IMR-90 (cell line): ENCODE measurements at regions not wholly inside any gene's neighbourhood (a gene's known extent, or its start where the extent isn't known, plus 50 kb on each side); places are given as distances from the start of the nearest gene placed in this dataset.

Experiments
- ATAC-seq: fragments of 200-7000 bp; cut with Tn5 transposase; 2 replicates; pipeline ENCODE4 v1.9.1; 2020; ENCODE audit warnings: low read depth, mild to moderate bottlenecking, moderate library complexity
- BruUV-seq: library from RNA; stranded (reverse); fragments of 400-500 nt; replicated peaks from 2 replicates; lab custom pipeline; 2021; lab: Mats Ljungman, UMichigan
- CTCF ChIA-PET: fragments of 300-600 bp; formaldehyde crosslinking; extraction: SDS; loops from one replicate; lab custom pipeline; 2021; ENCODE audit warnings: antibody characterized with exemption; lab: Yijun Ruan, JAX
- POLR2A ChIA-PET: fragments of 300-600 bp; sonication (Branson Sonifier 250); formaldehyde crosslinking; loops from one replicate; lab custom pipeline; 2022; ENCODE audit warnings: antibody characterized with exemption; ENCODE audit not compliant: unreplicated experiment; lab: Charles Lee
- DNase-seq: peaks from one replicate; pipeline ENCODE4 v3.0.0; 2013
- H2AFZ ChIP-seq: replicated peaks from 2 replicates; pipeline ENCODE3; 2013; ENCODE audit warnings: low read length, mild to moderate bottlenecking; ENCODE audit not compliant: poor library complexity
- H2AK5ac ChIP-seq: 2 replicates; pipeline ENCODE4 v1.6.1; 2013; ENCODE audit warnings: low read depth, low read length, inconsistent platforms
- H2AK9ac ChIP-seq: replicated peaks from 2 replicates; pipeline ENCODE3; 2013; ENCODE audit warnings: mild to moderate bottlenecking, low read depth, low read length, moderate library complexity; ENCODE audit not compliant: poor library complexity
- H2BK120ac ChIP-seq: 2 replicates; pipeline ENCODE4 v1.6.1; 2013; ENCODE audit warnings: low read depth, low read length, inconsistent platforms
- H2BK15ac ChIP-seq: 3 replicates; pipeline ENCODE4 v1.6.1; 2013; ENCODE audit warnings: low read depth, low read length, inconsistent platforms
- H2BK20ac ChIP-seq: 2 replicates; pipeline ENCODE4 v1.6.1; 2013; ENCODE audit warnings: low read depth, mild to moderate bottlenecking, inconsistent platforms, low read length, moderate library complexity
- H2BK5ac ChIP-seq: 2 replicates; pipeline ENCODE4 v1.6.1; 2013; ENCODE audit warnings: mild to moderate bottlenecking, low read depth, low read length, inconsistent platforms; ENCODE audit not compliant: poor library complexity, severe bottlenecking
- H3K14ac ChIP-seq: replicated peaks from 2 replicates; pipeline ENCODE4 v1.6.1; 2013; ENCODE audit warnings: low read depth, low read length, inconsistent platforms
- H3K18ac ChIP-seq: 2 replicates; pipeline ENCODE4 v1.6.1; 2013; ENCODE audit warnings: low read depth, low read length, control low read depth
- H3K23ac ChIP-seq: 2 replicates; pipeline ENCODE4 v1.6.1; 2013; ENCODE audit warnings: low read depth, low read length, inconsistent platforms
- H3K27ac ChIP-seq: 2 replicates; pipeline ENCODE4 v1.5.1; 2013; ENCODE audit warnings: mild to moderate bottlenecking, control low read depth, low read length; ENCODE audit not compliant: insufficient read depth
- H3K27me3 ChIP-seq: 2 replicates; pipeline ENCODE4 v1.6.1; 2013; ENCODE audit warnings: low read length; ENCODE audit not compliant: control insufficient read depth, insufficient read depth
- H3K36me3 ChIP-seq: 2 replicates; pipeline ENCODE4 v1.6.1; 2013; ENCODE audit warnings: low read length, mixed read lengths; ENCODE audit not compliant: control insufficient read depth, insufficient read depth
- H3K4ac ChIP-seq: 2 replicates; pipeline ENCODE4 v1.6.1; 2013; ENCODE audit warnings: low read depth, low read length, inconsistent platforms
- H3K4me1 ChIP-seq: 2 replicates; pipeline ENCODE4 v1.6.1; 2013; ENCODE audit warnings: low read length, mixed read lengths; ENCODE audit not compliant: control insufficient read depth, insufficient read depth
- H3K4me2 ChIP-seq: 2 replicates; pipeline ENCODE4 v1.6.1; 2013; ENCODE audit warnings: low read depth, mild to moderate bottlenecking, control low read depth, low read length, moderate library complexity
- H3K4me3 ChIP-seq: 2 replicates; pipeline ENCODE4 v1.5.1; 2013; ENCODE audit warnings: low read depth, mild to moderate bottlenecking, control low read depth, low read length, moderate library complexity; ENCODE audit not compliant: insufficient read depth
- H3K56ac ChIP-seq: 2 replicates; pipeline ENCODE4 v1.6.1; 2013; ENCODE audit warnings: low read length, inconsistent platforms; ENCODE audit not compliant: insufficient read depth; ENCODE audit errors: extremely low read depth
- H3K79me1 ChIP-seq, 2 experiments: 2 replicates each; pipeline ENCODE4 v1.6.1; 2013; ENCODE audit warnings: low read length in 2 of 2, inconsistent platforms in 1 of 2, low read depth in 1 of 2
- H3K9ac ChIP-seq: 2 replicates; pipeline ENCODE4 v1.6.1; 2013; ENCODE audit warnings: low read depth, low read length, control low read depth
- H3K9me1 ChIP-seq: 2 replicates; pipeline ENCODE4 v1.6.1; 2013; ENCODE audit warnings: low read length, inconsistent platforms; ENCODE audit not compliant: insufficient read depth
- H3K9me3 ChIP-seq: 2 replicates; pipeline ENCODE4 v1.6.1; 2013; ENCODE audit warnings: low read length; ENCODE audit not compliant: control insufficient read depth, insufficient read depth
- H4K20me1 ChIP-seq: 2 replicates; pipeline ENCODE4 v1.6.1; 2013; ENCODE audit warnings: low read length, inconsistent platforms; ENCODE audit not compliant: insufficient read depth
- H4K5ac ChIP-seq: 2 replicates; pipeline ENCODE4 v1.6.1; 2013; ENCODE audit warnings: mild to moderate bottlenecking, low read depth, low read length, control low read depth
- H4K8ac ChIP-seq, 2 experiments: 2 replicates each; pipeline ENCODE4 v1.6.1; 2013; ENCODE audit warnings: low read depth in 2 of 2, low read length in 2 of 2, control low read depth in 1 of 2, inconsistent platforms in 1 of 2
- H4K91ac ChIP-seq: 2 replicates; pipeline ENCODE4 v1.6.1; 2013; ENCODE audit warnings: low read depth, low read length, inconsistent platforms; ENCODE audit not compliant: insufficient read depth
- BHLHE40 ChIP-seq: fragments of 150-350 bp; IDR thresholded peaks from 2 replicates; pipeline ENCODE4 v1.6.1; 2016; ENCODE audit warnings: mild to moderate bottlenecking, low read depth, low read length
- CEBPB ChIP-seq: IDR thresholded peaks from 2 replicates; pipeline ENCODE4 v1.6.1; 2012; ENCODE audit warnings: low read depth, low read length, improper control_type of control experiment
- CHD1 ChIP-seq: IDR thresholded peaks from 2 replicates; pipeline ENCODE4 v1.6.1; 2012; ENCODE audit warnings: low read depth, low read length, improper control_type of control experiment
- CTCF ChIP-seq: conservative IDR thresholded peaks from 2 replicates; pipeline ENCODE4 v1.5.1; 2012; ENCODE audit warnings: mild to moderate bottlenecking, low read depth, low read length, improper control_type of control experiment
- FOS ChIP-seq: fragments of 150-350 bp; IDR thresholded peaks from 2 replicates; pipeline ENCODE4 v1.6.1; 2016; ENCODE audit warnings: low read depth, low read length
- MAFK ChIP-seq: IDR thresholded peaks from 2 replicates; pipeline ENCODE4 v1.6.1; 2012; ENCODE audit warnings: low read depth, low read length, improper control_type of control experiment
- MAZ ChIP-seq: IDR thresholded peaks from 2 replicates; pipeline ENCODE4 v1.6.1; 2012; ENCODE audit warnings: low read depth, mild to moderate bottlenecking, low read length, improper control_type of control experiment, moderate library complexity, borderline replicate concordance
- MXI1 ChIP-seq: IDR thresholded peaks from 2 replicates; pipeline ENCODE4 v1.6.1; 2012; ENCODE audit warnings: low read depth, mild to moderate bottlenecking, low read length, moderate library complexity, borderline replicate concordance
- NFE2L2 ChIP-seq: fragments of 150-350 bp; IDR thresholded peaks from 2 replicates; pipeline ENCODE4 v1.6.1; 2016; ENCODE audit warnings: low read depth, mild to moderate bottlenecking, low read length
- POLR2A ChIP-seq: IDR thresholded peaks from 2 replicates; pipeline ENCODE4 v1.6.1; 2012; ENCODE audit warnings: mild to moderate bottlenecking, low read depth, low read length
- RAD21 ChIP-seq: IDR thresholded peaks from 2 replicates; pipeline ENCODE4 v1.6.1; 2012; ENCODE audit warnings: low read length, improper control_type of control experiment
- RCOR1 ChIP-seq: IDR thresholded peaks from 2 replicates; pipeline ENCODE4 v1.6.1; 2012; ENCODE audit warnings: mild to moderate bottlenecking, low read length, improper control_type of control experiment; ENCODE audit not compliant: insufficient replicate concordance
- RFX5 ChIP-seq: IDR thresholded peaks from 2 replicates; pipeline ENCODE4 v1.8.0; 2012; ENCODE audit warnings: low read depth, mild to moderate bottlenecking, low read length, moderate library complexity
- SMC3 ChIP-seq: fragments of 150-350 bp; IDR thresholded peaks from 2 replicates; pipeline ENCODE4 v1.6.1; 2016; ENCODE audit warnings: low read depth, mild to moderate bottlenecking, antibody characterized with exemption, low read length, moderate library complexity
- USF2 ChIP-seq: fragments of 150-350 bp; IDR thresholded peaks from 2 replicates; pipeline ENCODE4 v1.6.1; 2017; ENCODE audit warnings: mild to moderate bottlenecking, antibody characterized with exemption, low read length, low read depth
- WGBS, 2 experiments: methylation state at CpG; one replicate each; pipeline versions ENCODE4 v1.1.5 to v1.1.7; 2013; ENCODE audit warnings: missing lambda C conversion rate in 2 of 2; ENCODE audit not compliant: insufficient read length in 1 of 2; ENCODE audit errors: extremely low coverage in 2 of 2; 5-methylcytosine and 5-hydroxymethylcytosine counted together
- dilution Hi-C: fragments of 300-500 bp; cut with HindIII; formaldehyde crosslinking; loops from one replicate; pipeline ENCODE4 v1.14.3; 2018; ENCODE audit warnings: low sequenced_read_pairs; ENCODE audit not compliant: unreplicated experiment
- in situ Hi-C: fragments of 300-500 bp; cut with MboI; formaldehyde crosslinking; loops from 3 replicates; pipeline ENCODE4 v1.14.3; 2019; ENCODE audit warnings: low sequenced_read_pairs, inconsistent platforms, mixed read lengths
- intact Hi-C: fragments of 100-400 bp; cut with micrococcal nuclease; formaldehyde crosslinking; loops from 2 replicates; pipeline ENCODE4 v1.10.0; 2022
- TF ChIP-seq, protein P1 (sequence below): fragments of 150-350 bp; IDR thresholded peaks from 2 replicates; pipeline ENCODE4 v1.6.1; 2016; ENCODE audit warnings: low read depth, mild to moderate bottlenecking, low read length, moderate library complexity, borderline replicate concordance

DNA sequence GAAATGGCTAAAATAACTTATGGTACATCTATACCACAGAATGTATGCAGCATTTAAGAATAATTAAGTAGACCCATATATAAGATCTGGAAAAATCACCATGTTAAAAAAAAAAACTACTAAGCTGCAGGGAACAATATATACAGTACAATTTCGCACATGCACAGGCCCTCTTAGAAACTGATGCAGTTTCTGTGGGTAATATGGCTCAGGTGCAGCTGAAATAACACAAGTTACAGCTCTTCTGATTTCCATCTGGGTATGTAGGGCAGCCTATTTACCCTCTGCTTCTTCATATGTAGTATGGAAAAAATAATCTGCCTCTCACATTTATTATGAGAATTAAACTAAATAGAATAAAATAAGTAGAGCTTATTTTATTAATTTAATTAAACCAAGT is 82.9 kb downstream of the YIPF5 start:
- dilution Hi-C loops (no loop called here), in situ Hi-C loops (no loop called here), intact Hi-C loops (no loop called here)
- Histone ChIP-seq H3K14ac (no peak overlapping the region), H3K18ac (no peak overlapping the region), H2AFZ (no peak overlapping the region), H4K20me1 (no peaks in the 10 kb centered on the region), H2BK120ac (no peak overlapping the region), H4K91ac (no peak overlapping the region), H3K4me1 (peaks cover 11% of the 10 kb centered on the region), H3K27me3 (no peaks in the 10 kb centered on the region), H3K36me3 (no peaks in the 10 kb centered on the region), H3K9me3 (peaks cover under 1% of the 10 kb centered on the region; the same call in 1 of the 2 replicates), H2AK5ac (no peak overlapping the region), H4K8ac (no peak overlapping the region), H3K23ac (no peak overlapping the region), H3K56ac (no peak overlapping the region), H3K4ac (no peak overlapping the region), H2BK5ac (no peak overlapping the region), H3K4me3 (no peak overlapping the region), H3K4me2 (no peak overlapping the region), H3K9me1 (peaks cover 6% of the 10 kb centered on the region), H3K27ac (no peak overlapping the region), H2BK20ac (no peak overlapping the region; the same call in 1 of the 2 replicates), H4K5ac (no peak overlapping the region), H2AK9ac (no peak overlapping the region), H3K79me1 (no peaks in the 10 kb centered on the region), H2BK15ac (no peak overlapping the region), H3K9ac (no peak overlapping the region)
- no TSS peak for BruUV-seq
- no CpG with 5 or more reads among the region's 1 CpG for WGBS, 2 experiments
- ChIA-PET CTCF (interaction anchor here (0.5 to 0.6 kb wide), 2 partner anchors 53 to 1631 kb away, joined by 3 read pairs; no protein-coding TSS in a partner anchor), POLR2A (no interaction called here)
- no peak for TF ChIP-seq FOS
- TF ChIP-seq BHLHE40 = no peak
- no peak for TF ChIP-seq POLR2A
- no peak for TF ChIP-seq MAFK
- TF ChIP-seq NFE2L2 = no peak
- TF ChIP-seq CTCF = no peak
- TF ChIP-seq CEBPB = no peak
- TF ChIP-seq MAZ = no peak
- no peak for TF ChIP-seq MXI1
- no peak for TF ChIP-seq USF2
- no peak for TF ChIP-seq SMC3
- TF ChIP-seq RAD21 = no peak
- no peak for TF ChIP-seq RFX5
- TF ChIP-seq CHD1 = no peak
- TF ChIP-seq RCOR1 = no peak
- TF ChIP-seq, protein P1, sequence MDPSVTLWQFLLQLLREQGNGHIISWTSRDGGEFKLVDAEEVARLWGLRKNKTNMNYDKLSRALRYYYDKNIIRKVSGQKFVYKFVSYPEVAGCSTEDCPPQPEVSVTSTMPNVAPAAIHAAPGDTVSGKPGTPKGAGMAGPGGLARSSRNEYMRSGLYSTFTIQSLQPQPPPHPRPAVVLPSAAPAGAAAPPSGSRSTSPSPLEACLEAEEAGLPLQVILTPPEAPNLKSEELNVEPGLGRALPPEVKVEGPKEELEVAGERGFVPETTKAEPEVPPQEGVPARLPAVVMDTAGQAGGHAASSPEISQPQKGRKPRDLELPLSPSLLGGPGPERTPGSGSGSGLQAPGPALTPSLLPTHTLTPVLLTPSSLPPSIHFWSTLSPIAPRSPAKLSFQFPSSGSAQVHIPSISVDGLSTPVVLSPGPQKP = no peak
- DNase-seq (no peak), ATAC-seq (no peak)
